PC-9 (cell line): ENCODE measurements at regions not wholly inside any gene's neighbourhood (a gene's known extent, or its start where the extent isn't known, plus 50 kb on each side); places are given as distances from the start of the nearest gene placed in this dataset.
"Not testable (repeated sequence)": the region's sequence is repeated elsewhere in the genome, so short reads cannot be mapped to it uniquely, and the experiment has no call there.

Source experiments
- EZH2 ChIP-seq: fragments of 200-600 bp; sonication (generic); IDR thresholded peaks from 2 replicates; pipeline ENCODE4 v1.8.0; 2017; ENCODE audit warnings: antibody characterized with exemption, low read depth
- TF ChIP-seq, protein P1 (sequence below): fragments of 200-600 bp; sonication (generic); conservative IDR thresholded peaks from 2 replicates; pipeline ENCODE4 v1.6.1; 2017; ENCODE audit warnings: mixed run types, antibody characterized with exemption, mild to moderate bottlenecking, moderate library complexity

DNA sequence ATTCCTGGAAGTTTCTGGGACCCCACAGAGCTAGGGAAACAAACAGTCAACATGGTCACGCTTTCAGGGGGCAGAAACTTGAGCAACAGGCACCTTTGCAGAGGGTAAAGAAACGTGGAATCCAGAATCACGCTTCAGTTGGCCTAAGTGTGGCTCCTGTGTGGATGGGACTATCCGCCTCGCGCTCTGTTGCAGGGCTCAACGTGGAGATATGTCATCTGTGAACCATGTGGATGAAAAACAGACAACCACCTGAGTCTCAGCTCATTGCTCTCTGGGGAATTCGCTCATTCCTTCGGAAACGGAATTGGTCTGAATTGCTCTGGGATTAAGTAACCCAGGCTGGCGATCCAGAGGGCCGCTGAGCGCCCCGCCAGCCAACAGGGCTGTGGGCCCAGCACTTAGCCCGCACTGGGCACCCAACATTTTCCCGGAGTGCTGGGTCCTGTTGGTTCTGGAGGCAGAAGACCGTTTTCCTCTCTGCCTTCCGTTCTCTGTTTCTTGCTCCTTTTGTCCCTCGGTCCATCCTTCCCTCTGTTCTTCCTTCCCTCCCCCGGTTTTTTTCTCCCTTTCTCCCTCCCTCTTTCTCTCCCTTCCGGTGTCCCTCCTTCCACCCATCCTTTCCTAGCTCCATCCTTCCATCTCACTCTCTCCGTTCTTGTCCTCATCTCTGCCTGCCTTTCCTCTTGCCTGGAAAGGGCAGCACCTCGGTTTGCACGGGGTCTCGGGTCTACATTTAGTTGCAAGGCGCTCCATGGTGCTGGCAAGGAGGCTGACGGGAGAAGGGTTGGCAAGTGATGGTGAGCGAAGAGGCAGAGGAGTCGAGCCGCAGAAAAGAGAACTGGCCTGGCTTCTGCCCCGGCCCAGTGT, 1379.8 kb upstream of the DEFB115 start:
- TF ChIP-seq, protein P1, sequence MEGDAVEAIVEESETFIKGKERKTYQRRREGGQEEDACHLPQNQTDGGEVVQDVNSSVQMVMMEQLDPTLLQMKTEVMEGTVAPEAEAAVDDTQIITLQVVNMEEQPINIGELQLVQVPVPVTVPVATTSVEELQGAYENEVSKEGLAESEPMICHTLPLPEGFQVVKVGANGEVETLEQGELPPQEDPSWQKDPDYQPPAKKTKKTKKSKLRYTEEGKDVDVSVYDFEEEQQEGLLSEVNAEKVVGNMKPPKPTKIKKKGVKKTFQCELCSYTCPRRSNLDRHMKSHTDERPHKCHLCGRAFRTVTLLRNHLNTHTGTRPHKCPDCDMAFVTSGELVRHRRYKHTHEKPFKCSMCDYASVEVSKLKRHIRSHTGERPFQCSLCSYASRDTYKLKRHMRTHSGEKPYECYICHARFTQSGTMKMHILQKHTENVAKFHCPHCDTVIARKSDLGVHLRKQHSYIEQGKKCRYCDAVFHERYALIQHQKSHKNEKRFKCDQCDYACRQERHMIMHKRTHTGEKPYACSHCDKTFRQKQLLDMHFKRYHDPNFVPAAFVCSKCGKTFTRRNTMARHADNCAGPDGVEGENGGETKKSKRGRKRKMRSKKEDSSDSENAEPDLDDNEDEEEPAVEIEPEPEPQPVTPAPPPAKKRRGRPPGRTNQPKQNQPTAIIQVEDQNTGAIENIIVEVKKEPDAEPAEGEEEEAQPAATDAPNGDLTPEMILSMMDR = not testable (repeated sequence)
- not testable (repeated sequence) for TF ChIP-seq EZH2
